HG03060 (cell line): ENCODE measurements at regions not wholly inside any gene's neighbourhood (a gene's known extent, or its start where the extent isn't known, plus 50 kb on each side); places are given as distances from the start of the nearest gene placed in this dataset.
"Not testable (repeated sequence)": the region's sequence is repeated elsewhere in the genome, so short reads cannot be mapped to it uniquely, and the experiment has no call there.

Experiments used
- ATAC-seq: cut with Tn5 transposase; IDR thresholded peaks from one replicate; pipeline ENCODE4 v1.9.1; 2021; ENCODE audit warnings: low read depth, moderate number of reproducible peaks; ENCODE audit not compliant: unreplicated experiment

DNA sequence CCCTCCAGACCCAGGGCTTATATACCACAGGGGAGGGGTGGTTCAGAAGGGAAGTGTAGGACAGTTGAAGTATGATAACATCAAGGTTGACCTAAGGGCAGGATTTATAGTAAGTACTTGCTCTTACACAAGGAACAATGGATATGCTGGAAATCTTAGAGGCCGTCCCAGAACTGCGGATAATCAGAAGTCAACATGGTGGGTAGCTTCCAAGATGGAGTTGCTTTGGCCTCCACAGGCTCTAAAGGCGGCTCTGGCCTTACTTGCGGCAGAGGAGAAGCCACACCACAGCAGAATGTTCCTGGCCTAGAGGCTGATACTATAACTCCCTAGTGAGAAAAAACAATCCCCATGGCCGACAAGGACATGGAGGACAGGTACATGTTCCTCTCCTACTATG lies 344.7 kb downstream of the CDC5L start:
- ATAC-seq, result no peak

DNA sequence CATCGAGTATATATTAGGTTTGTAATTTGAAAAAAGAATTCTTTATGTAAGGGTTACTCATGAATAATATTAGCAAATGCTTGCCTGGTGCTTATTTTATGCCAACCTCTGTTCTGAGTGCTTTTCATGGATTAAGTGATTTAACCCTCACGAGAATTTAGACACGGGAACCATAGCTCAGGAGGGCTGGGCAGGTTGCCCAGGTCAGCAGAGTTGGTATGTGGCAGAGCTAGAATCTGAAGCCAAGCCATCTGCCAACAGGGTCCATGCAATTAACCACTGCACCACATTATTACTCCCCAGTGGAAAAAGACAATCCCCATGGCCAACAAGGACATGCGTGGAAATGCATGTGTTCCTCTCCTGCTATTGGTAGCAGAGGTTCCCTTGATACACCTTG lies 345.6 kb downstream of the CDC5L start:
- ATAC-seq, result no peak

DNA sequence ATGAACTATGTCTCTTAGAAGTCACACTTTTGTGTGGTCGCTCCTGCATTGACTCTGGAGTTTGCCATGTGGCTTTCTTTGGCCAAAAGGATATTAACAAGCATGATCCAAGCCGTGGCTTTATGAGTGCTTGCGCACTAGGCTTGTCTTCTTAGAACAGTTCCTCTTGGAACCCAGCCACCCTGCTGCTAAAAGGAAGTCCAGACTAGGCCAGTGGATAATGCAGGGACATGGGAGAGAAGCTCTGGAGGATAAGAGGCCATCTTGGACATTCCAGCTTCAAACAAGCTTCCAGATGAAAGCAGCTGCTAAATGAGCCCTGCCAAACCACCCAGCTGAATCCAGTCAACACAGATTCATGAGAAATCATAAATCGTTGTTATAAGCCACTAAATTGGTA lies 346.4 kb downstream of the CDC5L start:
- no peak for ATAC-seq

DNA sequence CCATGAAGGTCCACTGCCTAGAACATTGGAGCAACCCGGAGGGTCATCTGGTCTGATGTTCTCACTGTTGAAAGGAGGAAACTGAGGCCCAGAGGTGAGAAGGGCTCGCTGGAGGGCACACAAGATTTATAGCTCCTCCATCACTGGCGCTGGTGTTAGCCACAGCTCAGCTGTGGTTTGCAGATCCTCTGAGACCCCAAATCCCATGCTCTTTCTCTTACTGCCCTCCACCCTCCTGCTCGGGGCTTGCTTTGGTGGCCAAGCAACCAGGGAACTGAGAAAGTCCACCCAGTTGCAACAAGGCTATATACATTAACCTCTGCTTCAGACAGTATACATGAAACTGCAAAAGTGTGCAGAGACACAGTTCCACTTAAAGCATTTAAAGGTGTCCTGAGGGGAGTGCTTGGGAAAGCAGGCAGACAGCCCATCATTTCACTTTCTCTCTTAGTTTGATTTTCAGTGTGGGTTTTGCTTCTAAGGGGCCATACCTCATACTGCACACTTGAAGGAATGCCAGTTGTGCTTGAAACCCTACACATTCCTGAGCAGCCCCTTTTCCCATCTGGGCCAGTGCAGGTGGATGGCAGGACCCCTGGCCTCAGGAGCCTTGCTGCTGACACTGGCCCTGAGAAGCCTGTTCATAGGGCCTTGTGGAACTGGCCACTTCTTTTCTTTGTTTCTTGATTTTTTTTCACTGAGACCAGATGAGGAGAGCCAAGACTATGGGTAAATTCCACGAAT lies 347.6 kb downstream of the CDC5L start:
- no peak for ATAC-seq

DNA sequence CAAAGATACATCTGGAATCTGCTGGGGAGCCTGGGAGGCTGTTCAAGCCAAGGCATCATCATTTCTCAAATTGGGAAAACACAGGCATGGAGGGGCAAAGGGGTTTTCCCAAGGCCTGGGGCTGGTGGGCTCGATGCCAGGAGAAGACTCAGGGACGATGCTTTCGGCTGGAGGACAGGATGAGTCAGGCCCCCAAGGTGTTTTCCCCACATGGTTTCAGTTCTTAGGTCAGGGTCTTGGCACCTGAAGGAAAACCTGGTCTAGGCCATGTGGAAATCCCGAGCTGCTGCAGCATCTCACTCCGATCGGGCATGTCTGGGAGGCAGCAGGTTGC lies 348.1 kb downstream of the CDC5L start:
- no peak for ATAC-seq

DNA sequence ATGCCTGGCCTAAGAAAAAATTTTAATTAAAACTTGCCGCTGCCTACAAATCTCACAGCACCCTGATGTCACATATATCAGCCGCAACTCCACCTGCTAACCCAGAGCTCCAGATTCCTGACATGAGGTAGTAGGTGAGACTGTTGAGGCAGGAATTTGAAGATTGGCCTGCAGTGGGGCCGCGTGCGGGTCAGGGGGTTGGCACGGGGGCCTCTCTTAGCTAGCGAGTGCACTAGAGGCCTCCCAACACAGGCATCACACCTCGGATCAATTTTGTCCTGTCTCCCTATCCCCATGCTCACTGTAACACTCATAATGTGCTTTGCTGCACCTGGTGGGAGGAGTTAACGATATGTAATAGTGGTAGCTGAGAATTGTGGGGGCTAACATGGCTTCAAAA lies 349.8 kb downstream of the CDC5L start:
- no peak for ATAC-seq

DNA sequence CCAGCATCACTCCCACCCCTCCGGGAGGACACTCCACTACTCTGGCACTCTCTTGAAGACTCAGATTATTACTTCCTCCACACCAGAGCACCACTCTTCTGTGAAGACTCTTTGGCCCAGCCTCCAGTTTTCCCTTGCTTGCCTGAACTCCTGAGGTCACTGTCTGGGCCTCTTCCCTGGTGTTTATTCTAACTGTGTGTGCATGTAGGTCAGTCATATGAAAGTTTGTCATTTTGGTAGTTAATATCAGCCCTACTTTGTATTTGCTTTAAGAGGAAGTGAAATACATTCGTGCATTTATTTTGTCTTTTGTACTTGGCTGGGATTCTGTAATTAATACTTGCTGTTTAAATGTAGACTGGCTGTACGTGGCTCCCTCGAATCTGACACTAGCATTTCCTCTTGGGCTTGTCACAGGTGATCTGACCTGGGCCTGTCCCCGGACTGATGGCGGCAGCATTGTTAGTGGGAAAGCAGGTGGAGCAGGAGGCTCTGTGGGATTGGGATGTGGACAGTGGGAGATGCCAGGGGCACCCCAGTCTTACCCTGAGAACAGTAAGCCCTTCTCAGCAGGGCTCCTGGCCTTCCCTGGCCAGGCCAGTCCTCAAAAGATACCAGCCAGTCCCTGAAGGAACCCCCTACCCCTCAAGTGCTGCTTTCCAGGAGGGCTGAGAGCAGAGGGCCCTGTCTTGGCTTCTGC lies 350.5 kb downstream of the CDC5L start:
- ATAC-seq, result peak; percentile 21

DNA sequence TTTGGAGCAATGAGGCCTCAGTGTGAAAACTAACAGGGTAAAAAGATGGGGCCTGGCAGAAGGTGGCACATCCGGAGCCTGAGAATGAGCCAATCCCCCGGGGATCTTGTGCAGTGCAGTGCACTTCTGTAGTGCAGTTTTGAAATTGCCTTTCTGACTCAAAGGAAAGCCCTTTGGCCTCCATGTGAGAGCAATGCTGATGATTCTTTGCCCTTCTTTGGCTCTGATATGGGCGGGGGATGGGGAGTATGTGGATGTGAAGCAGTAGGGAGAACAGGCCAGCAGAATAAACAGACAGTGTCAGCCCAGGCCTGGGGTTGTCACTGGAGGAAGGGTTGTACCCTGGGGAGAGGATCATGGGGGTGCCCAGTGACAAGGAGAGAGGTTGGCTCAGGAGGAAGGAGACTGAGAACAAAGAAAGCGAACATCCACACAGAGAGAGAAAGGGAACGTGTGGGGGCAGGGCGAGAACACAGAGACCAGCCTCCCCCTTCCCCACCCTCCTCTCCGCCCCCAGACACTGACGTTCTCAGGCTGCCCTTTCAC lies 351.2 kb downstream of the CDC5L start:
- ATAC-seq, result no peak

DNA sequence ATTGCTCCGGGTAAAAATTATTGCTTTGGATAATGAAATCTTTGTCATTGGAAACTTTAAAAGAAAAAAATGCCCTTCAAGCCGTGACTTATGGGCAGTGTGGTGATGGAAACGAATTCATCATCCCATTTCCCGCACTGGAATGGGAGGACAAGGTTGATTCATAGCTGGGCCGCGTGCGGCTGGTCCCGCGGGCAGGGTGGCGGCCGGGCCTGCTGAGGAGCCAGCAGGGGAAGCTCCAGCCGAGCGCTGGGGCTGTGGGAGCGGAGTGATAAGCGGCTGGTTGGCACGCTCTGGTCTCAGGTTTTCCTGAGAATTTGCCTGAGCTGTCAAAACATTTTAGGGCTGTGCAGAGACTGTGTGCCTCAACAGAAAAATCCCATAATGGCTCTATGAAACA lies 351.7 kb downstream of the CDC5L start:
- ATAC-seq, result no peak

DNA sequence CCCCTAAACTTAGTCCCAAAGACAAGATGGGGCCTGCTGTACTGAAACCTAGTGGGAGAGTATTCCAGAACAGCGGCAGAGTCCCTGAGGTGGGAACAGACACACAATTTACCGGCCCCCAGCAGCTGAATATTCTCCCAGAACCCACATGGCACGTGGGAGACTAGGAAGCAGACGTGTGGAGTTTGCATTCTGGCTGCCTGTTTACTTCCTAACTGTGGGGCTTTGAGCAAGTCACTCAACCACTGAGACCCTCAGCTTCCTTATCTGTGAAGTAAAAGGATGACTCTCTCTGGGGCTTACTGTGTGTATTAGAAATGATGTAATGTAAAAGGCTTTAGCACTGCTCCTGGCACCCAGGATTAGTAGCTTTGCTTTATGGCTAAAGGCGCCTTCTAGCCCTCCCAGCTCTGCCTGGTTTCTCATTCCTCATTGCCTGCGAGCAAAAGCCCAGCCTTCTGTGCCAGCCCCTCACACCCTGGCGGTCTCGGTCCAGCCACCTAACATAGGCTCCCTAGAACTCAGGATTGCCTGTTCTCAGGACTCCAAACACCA lies 353.1 kb downstream of the CDC5L start:
- ATAC-seq, result no peak

DNA sequence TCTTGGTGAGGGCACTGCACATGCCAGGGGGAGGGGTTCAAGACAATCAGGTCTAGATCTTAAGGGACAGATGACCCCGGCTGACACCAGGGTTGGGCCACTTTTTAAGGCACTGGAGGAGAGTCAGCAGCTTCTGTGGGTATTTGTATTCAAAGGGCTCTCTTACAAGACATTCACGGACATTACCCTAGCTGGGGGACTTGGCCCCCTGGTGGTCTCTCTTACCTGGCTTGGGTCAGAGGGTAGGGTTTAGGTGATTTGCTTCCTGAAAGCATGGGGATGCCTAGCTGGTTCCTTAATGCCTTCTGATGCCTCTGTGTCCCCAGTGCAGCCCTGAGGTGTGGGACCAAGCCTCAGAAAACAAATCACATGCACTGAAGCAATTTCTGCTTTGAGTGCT lies 354.7 kb downstream of the CDC5L start:
- no peak for ATAC-seq

DNA sequence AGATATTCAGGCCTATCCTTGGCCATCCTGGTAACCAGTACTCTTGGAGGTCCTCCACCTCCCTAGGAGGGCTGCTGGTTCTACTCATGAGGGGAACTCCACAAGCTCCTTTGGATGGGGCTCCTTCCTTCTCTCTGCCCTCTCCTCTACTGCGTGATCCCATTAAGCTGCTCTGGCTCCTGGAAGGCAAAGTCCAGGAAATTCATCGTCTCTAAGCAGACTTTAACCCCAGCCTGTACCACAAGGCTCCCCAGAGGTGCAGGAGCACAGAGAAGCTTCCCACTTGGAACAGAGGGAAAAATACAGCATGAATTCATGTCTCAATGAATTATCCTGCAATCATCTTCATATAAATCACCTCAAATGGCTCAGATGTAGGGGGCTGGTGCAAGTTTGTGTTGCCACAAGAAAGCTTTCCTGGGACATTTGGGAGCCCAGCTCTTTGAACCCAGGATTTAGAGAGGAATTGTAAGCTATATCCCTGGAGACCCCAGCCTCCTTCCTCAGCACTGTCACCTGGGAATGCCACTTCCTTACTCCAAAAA lies 355.4 kb downstream of the CDC5L start:
- ATAC-seq, result no peak

DNA sequence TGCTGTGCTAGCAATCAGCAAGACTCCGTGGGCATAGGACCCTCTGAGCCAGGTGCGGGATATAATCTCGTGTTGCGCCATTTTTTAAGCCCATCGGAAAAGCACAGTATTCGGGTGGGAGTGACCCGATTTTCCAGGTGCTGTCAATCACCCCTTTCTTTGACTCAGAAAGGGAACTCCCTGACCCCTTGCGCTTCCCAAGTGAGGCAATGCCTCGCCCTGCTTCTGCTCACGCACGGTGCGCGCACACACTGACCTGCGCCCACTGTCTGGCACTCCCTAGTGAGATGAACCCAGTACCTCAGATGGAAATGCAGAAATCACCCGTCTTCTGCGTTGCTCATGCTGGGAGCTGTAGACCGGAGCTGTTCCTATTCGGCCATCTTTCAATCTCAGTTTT lies 372.6 kb downstream of the CDC5L start:
- ATAC-seq, result not testable (repeated sequence)

DNA sequence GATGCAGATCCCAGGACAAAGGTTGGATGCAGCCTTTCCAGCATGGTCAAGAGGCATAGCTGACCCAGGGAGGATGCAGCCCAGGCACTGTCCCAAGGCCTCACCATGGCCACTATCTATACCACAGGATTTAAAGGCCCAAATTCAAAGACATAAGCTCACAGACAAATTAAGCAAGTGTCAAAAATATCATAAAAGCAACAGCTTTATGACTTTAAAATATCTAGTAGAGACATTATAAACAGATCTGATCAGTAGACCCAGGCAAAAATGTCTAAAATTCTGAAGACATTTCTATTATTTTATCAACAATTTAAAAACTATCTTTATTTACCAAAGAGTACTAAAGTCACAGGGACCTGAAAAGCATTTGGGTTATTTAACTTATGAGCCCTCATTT lies 373.5 kb downstream of the CDC5L start:
- ATAC-seq, result no peak

DNA sequence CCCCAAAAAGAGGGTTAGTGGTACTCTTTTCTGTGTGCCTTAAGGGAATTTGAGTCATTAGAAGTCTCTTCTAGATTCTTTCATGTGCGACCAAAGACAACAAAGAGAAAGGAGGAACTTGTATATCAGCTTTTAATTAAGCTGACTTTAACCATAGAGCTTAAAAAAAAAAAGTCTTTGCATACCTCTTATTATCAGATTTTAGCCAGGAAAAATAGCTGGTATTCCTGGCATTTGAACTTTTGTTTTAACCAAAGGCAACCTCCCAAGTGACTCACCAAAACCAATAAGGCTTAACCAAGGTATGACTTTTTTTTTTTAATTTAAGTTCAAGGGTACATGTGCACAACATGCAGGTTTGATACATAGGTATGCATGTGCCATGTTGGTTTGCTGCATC lies 375.0 kb downstream of the CDC5L start:
- no peak for ATAC-seq

DNA sequence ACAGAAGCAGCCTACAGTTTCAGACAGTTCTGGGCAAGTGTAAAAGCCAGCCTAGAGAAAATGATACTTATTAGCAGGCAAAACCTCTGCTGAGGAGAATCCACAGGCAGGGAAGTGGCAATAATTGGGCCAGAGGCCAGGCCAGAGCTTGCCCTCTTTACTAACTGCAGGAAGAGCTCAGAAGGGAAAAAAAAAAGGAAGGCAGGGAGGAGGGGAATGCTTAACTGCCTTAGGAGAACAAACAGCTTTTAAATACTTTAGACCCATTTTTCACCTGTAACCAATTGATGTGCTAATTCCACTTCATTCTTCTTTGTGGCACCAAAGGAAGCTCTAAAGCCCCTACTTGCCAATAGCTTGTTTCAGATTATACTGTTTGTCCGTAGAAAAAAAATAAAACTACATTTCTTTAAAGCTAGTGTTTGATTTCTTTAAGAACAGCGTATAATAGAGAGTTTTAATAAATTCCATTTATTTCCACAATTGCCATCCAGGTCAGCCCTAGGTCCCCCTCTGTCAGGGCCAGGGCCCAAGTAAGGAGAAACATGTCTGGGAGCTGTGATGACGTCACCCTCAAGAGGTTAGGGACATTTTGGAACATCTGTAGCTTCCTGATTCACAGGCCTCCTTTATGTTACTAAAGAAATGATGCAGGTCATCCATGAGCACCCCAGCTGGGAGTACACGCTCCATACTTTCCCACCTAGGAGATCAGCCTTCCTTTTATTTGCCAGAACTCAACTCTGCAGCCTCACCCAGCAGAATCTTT lies 384.3 kb downstream of the CDC5L start:
- no peak for ATAC-seq

DNA sequence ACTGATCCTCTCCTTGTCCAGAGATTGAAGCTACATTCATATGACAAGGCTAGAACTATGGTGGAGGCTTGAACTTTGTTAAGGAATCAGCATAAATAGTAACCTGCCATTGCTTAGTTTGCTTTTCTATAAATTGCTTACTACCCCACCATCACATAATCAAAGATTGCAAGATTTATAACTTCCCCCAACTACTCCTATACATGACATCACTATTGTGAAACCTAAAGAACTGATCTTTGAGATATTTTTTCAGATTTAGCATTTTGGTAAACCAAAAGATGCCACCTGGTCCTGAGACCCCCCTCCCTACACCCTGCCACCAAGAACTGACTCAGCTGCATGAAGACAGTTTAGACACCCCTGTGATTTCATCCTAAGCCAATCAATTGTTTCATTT lies 385.3 kb downstream of the CDC5L start:
- no peak for ATAC-seq

DNA sequence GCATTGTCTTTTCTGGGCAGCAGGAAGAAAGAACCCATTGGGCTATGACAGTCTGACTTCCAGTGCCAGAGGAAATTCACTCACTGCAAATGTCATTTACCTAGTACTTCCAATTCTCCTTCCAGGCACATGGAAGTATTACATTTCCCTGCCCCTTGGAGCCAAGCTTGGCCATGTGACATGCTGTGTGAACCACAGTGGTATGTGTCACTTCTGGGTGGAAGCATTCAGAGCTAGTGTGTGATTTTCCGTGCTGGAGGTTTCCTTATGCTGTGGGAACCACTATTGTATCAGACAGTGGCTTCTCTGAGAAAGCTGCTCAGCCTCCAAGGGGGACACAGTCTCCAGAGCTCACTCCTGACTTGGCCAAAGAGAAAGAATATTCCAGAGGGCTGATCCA lies 387.6 kb downstream of the CDC5L start:
- no peak for ATAC-seq

DNA sequence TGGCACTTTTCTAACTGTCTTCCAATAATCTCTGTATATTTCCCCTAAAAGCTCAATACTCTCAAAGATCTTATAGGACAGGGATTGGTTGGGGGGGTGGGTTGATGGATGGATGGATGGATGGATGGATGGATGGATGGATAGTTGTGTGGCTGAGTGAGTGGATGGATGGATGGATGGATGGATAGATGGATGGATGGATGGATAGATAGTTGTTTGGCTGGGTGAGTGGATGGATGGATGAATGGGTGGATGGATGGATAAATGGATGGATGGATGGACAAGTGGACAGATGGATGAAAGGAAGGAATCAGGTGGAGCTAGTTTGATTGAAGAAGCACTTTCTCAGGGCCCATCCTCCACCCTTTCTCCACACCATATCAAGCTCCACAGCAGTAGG lies 388.8 kb downstream of the CDC5L start:
- no peak for ATAC-seq

DNA sequence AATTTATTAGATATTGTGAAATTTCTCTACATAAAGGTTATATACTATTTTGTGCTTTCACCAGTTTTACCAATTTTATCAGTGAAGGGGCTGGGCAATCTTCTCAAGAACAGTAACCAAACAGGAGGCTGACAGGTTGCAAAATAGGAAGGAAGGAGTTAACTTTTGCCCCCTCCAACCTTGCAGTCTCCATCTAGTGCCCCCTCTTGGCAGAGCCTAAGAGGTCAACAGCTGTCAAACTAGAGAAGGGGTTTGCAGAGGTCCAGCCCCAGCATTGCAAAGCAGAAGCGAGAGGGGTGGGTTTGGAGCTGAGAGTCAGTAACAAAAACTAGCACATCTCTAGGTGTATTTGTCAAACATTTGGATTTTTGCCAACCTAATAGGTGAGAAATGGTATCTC lies 391.0 kb downstream of the CDC5L start:
- ATAC-seq, result no peak
